Keratinocyte (primary cell): ENCODE measurements at regions not wholly inside any gene's neighbourhood (a gene's known extent, or its start where the extent isn't known, plus 50 kb on each side); places are given as distances from the start of the nearest gene placed in this dataset.

ENCODE experiments used
- EZH2 ChIP-seq: IDR thresholded peaks from one replicate; pipeline ENCODE4 v1.6.1; 2012; ENCODE audit warnings: inconsistent platforms, mild to moderate bottlenecking, low read length, moderate library complexity
- TF ChIP-seq, protein P1 (sequence below), 3 experiments: IDR thresholded peaks in 1 of 3; conservative IDR thresholded peaks in 1 of 3; optimal IDR thresholded peaks in 1 of 3; 2 replicates in 2 of 3; 3 replicates in 1 of 3; pipeline versions ENCODE3 to v1.5.1; 2011; ENCODE audit warnings: low read length in 3 of 3, mild to moderate bottlenecking in 3 of 3, moderate library complexity in 2 of 3, control low read depth in 1 of 3, inconsistent platforms in 1 of 3; ENCODE audit not compliant: insufficient read depth in 2 of 3; ENCODE audit errors: extremely low read depth in 1 of 3

DNA sequence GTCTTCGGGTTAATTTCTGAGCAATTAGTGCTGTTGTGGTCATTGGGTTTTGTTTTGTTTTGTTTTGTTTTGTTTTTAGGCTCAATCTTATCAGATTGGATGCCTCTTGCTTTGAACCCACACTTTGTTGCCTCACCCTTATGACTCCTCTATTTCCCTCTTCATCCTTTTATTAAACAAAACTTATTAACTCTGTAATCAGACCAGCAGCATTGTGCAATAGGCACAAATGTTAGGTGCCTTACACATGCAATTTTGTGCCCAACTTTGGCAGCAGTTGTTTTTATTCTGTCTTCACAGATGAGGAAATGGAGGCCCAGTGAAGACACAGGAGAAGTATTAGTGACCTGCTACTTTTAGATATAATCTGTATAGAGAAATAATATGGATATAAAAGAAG, 377.7 kb downstream of the KCNRG start:
- TF ChIP-seq, protein P1, sequence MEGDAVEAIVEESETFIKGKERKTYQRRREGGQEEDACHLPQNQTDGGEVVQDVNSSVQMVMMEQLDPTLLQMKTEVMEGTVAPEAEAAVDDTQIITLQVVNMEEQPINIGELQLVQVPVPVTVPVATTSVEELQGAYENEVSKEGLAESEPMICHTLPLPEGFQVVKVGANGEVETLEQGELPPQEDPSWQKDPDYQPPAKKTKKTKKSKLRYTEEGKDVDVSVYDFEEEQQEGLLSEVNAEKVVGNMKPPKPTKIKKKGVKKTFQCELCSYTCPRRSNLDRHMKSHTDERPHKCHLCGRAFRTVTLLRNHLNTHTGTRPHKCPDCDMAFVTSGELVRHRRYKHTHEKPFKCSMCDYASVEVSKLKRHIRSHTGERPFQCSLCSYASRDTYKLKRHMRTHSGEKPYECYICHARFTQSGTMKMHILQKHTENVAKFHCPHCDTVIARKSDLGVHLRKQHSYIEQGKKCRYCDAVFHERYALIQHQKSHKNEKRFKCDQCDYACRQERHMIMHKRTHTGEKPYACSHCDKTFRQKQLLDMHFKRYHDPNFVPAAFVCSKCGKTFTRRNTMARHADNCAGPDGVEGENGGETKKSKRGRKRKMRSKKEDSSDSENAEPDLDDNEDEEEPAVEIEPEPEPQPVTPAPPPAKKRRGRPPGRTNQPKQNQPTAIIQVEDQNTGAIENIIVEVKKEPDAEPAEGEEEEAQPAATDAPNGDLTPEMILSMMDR (optimal IDR thresholded peaks at IDR 0.05 in 1 of 3, IDR thresholded peaks at IDR 0.05 in 1 of 3, conservative IDR thresholded peaks at IDR 0.05 in 1 of 3; ENCODE audit: extremely low read depth in 1 of 3, insufficient read depth in 2 of 3, low read length in 3 of 3) = no peak
- no peak for TF ChIP-seq EZH2
